ENCODE measurements at regions not wholly inside any gene's neighbourhood (a gene's known extent, or its start where the extent isn't known, plus 50 kb on each side); places are given as distances from the start of the nearest gene placed in this dataset. TPM values are rescaled to one million over a fixed set of nuclear protein-coding genes. Genes with fewer than 3 reads are reported as not detected.

DNA sequence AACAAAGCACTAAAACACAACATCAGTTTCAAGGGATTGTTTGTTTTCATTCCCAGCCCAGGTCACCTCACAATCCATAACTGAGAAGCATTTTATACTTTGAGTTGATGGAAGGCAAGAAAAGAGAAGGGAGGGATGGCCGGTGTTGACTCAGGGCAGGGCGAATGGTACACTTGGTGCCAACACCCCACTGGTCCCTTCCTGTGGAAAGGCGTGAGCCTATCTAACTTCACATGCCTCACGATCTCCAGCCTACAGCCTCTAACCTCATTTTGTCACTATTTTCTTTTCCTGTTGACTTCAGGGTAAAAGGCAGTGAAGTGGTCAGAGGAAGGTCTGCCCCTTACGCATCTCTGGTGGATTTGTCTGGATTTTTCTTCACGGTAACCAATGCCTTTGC lies 53.5 kb upstream of the SASH1 start:
- intact Hi-C loops (cut with DNase I), result no loop called here
- 85 to 89% methylated on average over 6 of the region's 6 CpGs for WGBS, 2 donors
- Histone ChIP-seq H3K36me3 (replicated peaks in 1 of 2; ENCODE audit: insufficient read depth in 1 of 2, low read depth in 2 of 2) (no peaks in the 10 kb centered on the region), H3K4me3 (no peak overlapping the region), H3K27ac (no peak overlapping the region), H3K27me3 (no peaks in the 10 kb centered on the region), H3K4me1 (peaks cover 7% of the 10 kb centered on the region), H3K9me3 (no peaks in the 10 kb centered on the region)
- ATAC-seq (no peak), DNase-seq (no peak)
- no peak for TF ChIP-seq POLR2A (IDR thresholded peaks at IDR 0.05)
- TF ChIP-seq, protein P1, sequence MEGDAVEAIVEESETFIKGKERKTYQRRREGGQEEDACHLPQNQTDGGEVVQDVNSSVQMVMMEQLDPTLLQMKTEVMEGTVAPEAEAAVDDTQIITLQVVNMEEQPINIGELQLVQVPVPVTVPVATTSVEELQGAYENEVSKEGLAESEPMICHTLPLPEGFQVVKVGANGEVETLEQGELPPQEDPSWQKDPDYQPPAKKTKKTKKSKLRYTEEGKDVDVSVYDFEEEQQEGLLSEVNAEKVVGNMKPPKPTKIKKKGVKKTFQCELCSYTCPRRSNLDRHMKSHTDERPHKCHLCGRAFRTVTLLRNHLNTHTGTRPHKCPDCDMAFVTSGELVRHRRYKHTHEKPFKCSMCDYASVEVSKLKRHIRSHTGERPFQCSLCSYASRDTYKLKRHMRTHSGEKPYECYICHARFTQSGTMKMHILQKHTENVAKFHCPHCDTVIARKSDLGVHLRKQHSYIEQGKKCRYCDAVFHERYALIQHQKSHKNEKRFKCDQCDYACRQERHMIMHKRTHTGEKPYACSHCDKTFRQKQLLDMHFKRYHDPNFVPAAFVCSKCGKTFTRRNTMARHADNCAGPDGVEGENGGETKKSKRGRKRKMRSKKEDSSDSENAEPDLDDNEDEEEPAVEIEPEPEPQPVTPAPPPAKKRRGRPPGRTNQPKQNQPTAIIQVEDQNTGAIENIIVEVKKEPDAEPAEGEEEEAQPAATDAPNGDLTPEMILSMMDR (IDR thresholded peaks at IDR 0.05), result no peak

DNA sequence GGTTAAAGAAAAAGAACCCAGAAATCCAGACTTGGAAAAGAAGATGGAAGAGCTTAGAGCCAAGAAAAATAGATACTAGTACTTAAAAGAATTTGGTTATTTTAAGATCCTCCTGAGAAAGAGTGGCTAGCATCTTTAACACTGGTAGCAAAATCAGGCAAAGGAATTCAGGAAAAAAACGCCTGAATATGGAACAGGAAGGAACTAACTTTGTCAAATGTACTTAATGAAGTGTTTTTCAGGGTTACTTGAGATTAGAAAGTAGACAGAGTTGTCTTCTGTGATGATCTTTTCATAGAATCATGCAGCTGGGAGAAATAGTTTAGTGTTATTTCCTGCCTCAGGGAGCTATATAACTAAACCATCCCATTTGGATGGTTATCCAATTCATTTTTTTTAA lies 50.8 kb upstream of the SASH1 start:
- intact Hi-C loops (cut with DNase I), result no loop called here
- H3K4me1 ChIP-seq, result peaks cover 7% of the 10 kb centered on the region
- no peak overlapping the region for H3K4me3 ChIP-seq
- no peaks in the 10 kb centered on the region for H3K27me3 ChIP-seq
- DNase-seq (no peak), ATAC-seq (no peak)
- 48 to 65% methylated on average over 1 of the region's 1 CpG for WGBS, 2 donors
- no peaks in the 10 kb centered on the region for H3K36me3 ChIP-seq (replicated peaks in 1 of 2; ENCODE audit: insufficient read depth in 1 of 2, low read depth in 2 of 2)
- no peak overlapping the region for H3K27ac ChIP-seq
- H3K9me3 ChIP-seq, result no peaks in the 10 kb centered on the region
- no peak for TF ChIP-seq POLR2A (IDR thresholded peaks at IDR 0.05)
- TF ChIP-seq, protein P1 (IDR thresholded peaks at IDR 0.05), result no peak

Small RNA genes lying in the stretch of these regions (small RNA-seq; reads per million reads assigned to genes)
- gene RNU6-1222P, result not detected

All from body of pancreas (tissue), 4 donors.